DMS153 treated with DMSO at 0.1 percent for 48 hours (cell line): ENCODE measurements at regions not wholly inside any gene's neighbourhood (a gene's known extent, or its start where the extent isn't known, plus 50 kb on each side); places are given as distances from the start of the nearest gene placed in this dataset.

ENCODE experiments used
- DNase-seq: peaks from one replicate; lab custom pipeline; 2025; ENCODE audit not compliant: unreplicated experiment; lab: John Stamatoyannopoulos, UW

- DNase-seq: no peak
These were observed 57.9 kb downstream of the FBXO2 start for GRCh38 chr1:11596295-11596694.

- no peak for DNase-seq
These were observed 58.9 kb downstream of the FBXO2 start for GRCh38 chr1:11595285-11595684.

- DNase-seq: no peak
These were observed 59.6 kb downstream of the FBXO2 start for GRCh38 chr1:11594625-11595024.

GRCh38 chr1:11594222-11594621 lies 60.0 kb downstream of the FBXO2 start:
- DNase-seq: no peak

GRCh38 chr1:11592752-11593151 lies 61.5 kb downstream of the FBXO2 start:
- peak; percentile 21 for DNase-seq

- DNase-seq: no peak
These were observed 63.8 kb downstream of the FBXO2 start for GRCh38 chr1:11590395-11590794.
